IMR-90 (cell line): ENCODE measurements at regions not wholly inside any gene's neighbourhood (a gene's known extent, or its start where the extent isn't known, plus 50 kb on each side); places are given as distances from the start of the nearest gene placed in this dataset.

Experiments
- ATAC-seq: fragments of 200-7000 bp; cut with Tn5 transposase; 2 replicates; pipeline ENCODE4 v1.9.1; 2020; ENCODE audit warnings: low read depth, mild to moderate bottlenecking, moderate library complexity
- BruUV-seq: library from RNA; stranded (reverse); fragments of 400-500 nt; replicated peaks from 2 replicates; lab custom pipeline; 2021; lab: Mats Ljungman, UMichigan
- CTCF ChIA-PET: fragments of 300-600 bp; formaldehyde crosslinking; extraction: SDS; loops from one replicate; lab custom pipeline; 2021; ENCODE audit warnings: antibody characterized with exemption; lab: Yijun Ruan, JAX
- POLR2A ChIA-PET: fragments of 300-600 bp; sonication (Branson Sonifier 250); formaldehyde crosslinking; loops from one replicate; lab custom pipeline; 2022; ENCODE audit warnings: antibody characterized with exemption; ENCODE audit not compliant: unreplicated experiment; lab: Charles Lee
- DNase-seq: peaks from one replicate; pipeline ENCODE4 v3.0.0; 2013
- H2AFZ ChIP-seq: replicated peaks from 2 replicates; pipeline ENCODE3; 2013; ENCODE audit warnings: low read length, mild to moderate bottlenecking; ENCODE audit not compliant: poor library complexity
- H2AK5ac ChIP-seq: 2 replicates; pipeline ENCODE4 v1.6.1; 2013; ENCODE audit warnings: low read depth, low read length, inconsistent platforms
- H2AK9ac ChIP-seq: replicated peaks from 2 replicates; pipeline ENCODE3; 2013; ENCODE audit warnings: mild to moderate bottlenecking, low read depth, low read length, moderate library complexity; ENCODE audit not compliant: poor library complexity
- H2BK120ac ChIP-seq: 2 replicates; pipeline ENCODE4 v1.6.1; 2013; ENCODE audit warnings: low read depth, low read length, inconsistent platforms
- H2BK15ac ChIP-seq: 3 replicates; pipeline ENCODE4 v1.6.1; 2013; ENCODE audit warnings: low read depth, low read length, inconsistent platforms
- H2BK20ac ChIP-seq: 2 replicates; pipeline ENCODE4 v1.6.1; 2013; ENCODE audit warnings: low read depth, mild to moderate bottlenecking, inconsistent platforms, low read length, moderate library complexity
- H2BK5ac ChIP-seq: 2 replicates; pipeline ENCODE4 v1.6.1; 2013; ENCODE audit warnings: mild to moderate bottlenecking, low read depth, low read length, inconsistent platforms; ENCODE audit not compliant: poor library complexity, severe bottlenecking
- H3K14ac ChIP-seq: replicated peaks from 2 replicates; pipeline ENCODE4 v1.6.1; 2013; ENCODE audit warnings: low read depth, low read length, inconsistent platforms
- H3K18ac ChIP-seq: 2 replicates; pipeline ENCODE4 v1.6.1; 2013; ENCODE audit warnings: low read depth, low read length, control low read depth
- H3K23ac ChIP-seq: 2 replicates; pipeline ENCODE4 v1.6.1; 2013; ENCODE audit warnings: low read depth, low read length, inconsistent platforms
- H3K27ac ChIP-seq: 2 replicates; pipeline ENCODE4 v1.5.1; 2013; ENCODE audit warnings: mild to moderate bottlenecking, control low read depth, low read length; ENCODE audit not compliant: insufficient read depth
- H3K27me3 ChIP-seq: 2 replicates; pipeline ENCODE4 v1.6.1; 2013; ENCODE audit warnings: low read length; ENCODE audit not compliant: control insufficient read depth, insufficient read depth
- H3K36me3 ChIP-seq: 2 replicates; pipeline ENCODE4 v1.6.1; 2013; ENCODE audit warnings: low read length, mixed read lengths; ENCODE audit not compliant: control insufficient read depth, insufficient read depth
- H3K4ac ChIP-seq: 2 replicates; pipeline ENCODE4 v1.6.1; 2013; ENCODE audit warnings: low read depth, low read length, inconsistent platforms
- H3K4me1 ChIP-seq: 2 replicates; pipeline ENCODE4 v1.6.1; 2013; ENCODE audit warnings: low read length, mixed read lengths; ENCODE audit not compliant: control insufficient read depth, insufficient read depth
- H3K4me2 ChIP-seq: 2 replicates; pipeline ENCODE4 v1.6.1; 2013; ENCODE audit warnings: low read depth, mild to moderate bottlenecking, control low read depth, low read length, moderate library complexity
- H3K4me3 ChIP-seq: 2 replicates; pipeline ENCODE4 v1.5.1; 2013; ENCODE audit warnings: low read depth, mild to moderate bottlenecking, control low read depth, low read length, moderate library complexity; ENCODE audit not compliant: insufficient read depth
- H3K56ac ChIP-seq: 2 replicates; pipeline ENCODE4 v1.6.1; 2013; ENCODE audit warnings: low read length, inconsistent platforms; ENCODE audit not compliant: insufficient read depth; ENCODE audit errors: extremely low read depth
- H3K79me1 ChIP-seq, 2 experiments: 2 replicates each; pipeline ENCODE4 v1.6.1; 2013; ENCODE audit warnings: low read length in 2 of 2, inconsistent platforms in 1 of 2, low read depth in 1 of 2
- H3K9ac ChIP-seq: 2 replicates; pipeline ENCODE4 v1.6.1; 2013; ENCODE audit warnings: low read depth, low read length, control low read depth
- H3K9me1 ChIP-seq: 2 replicates; pipeline ENCODE4 v1.6.1; 2013; ENCODE audit warnings: low read length, inconsistent platforms; ENCODE audit not compliant: insufficient read depth
- H3K9me3 ChIP-seq: 2 replicates; pipeline ENCODE4 v1.6.1; 2013; ENCODE audit warnings: low read length; ENCODE audit not compliant: control insufficient read depth, insufficient read depth
- H4K20me1 ChIP-seq: 2 replicates; pipeline ENCODE4 v1.6.1; 2013; ENCODE audit warnings: low read length, inconsistent platforms; ENCODE audit not compliant: insufficient read depth
- H4K5ac ChIP-seq: 2 replicates; pipeline ENCODE4 v1.6.1; 2013; ENCODE audit warnings: mild to moderate bottlenecking, low read depth, low read length, control low read depth
- H4K8ac ChIP-seq, 2 experiments: 2 replicates each; pipeline ENCODE4 v1.6.1; 2013; ENCODE audit warnings: low read depth in 2 of 2, low read length in 2 of 2, control low read depth in 1 of 2, inconsistent platforms in 1 of 2
- H4K91ac ChIP-seq: 2 replicates; pipeline ENCODE4 v1.6.1; 2013; ENCODE audit warnings: low read depth, low read length, inconsistent platforms; ENCODE audit not compliant: insufficient read depth
- BHLHE40 ChIP-seq: fragments of 150-350 bp; IDR thresholded peaks from 2 replicates; pipeline ENCODE4 v1.6.1; 2016; ENCODE audit warnings: mild to moderate bottlenecking, low read depth, low read length
- CEBPB ChIP-seq: IDR thresholded peaks from 2 replicates; pipeline ENCODE4 v1.6.1; 2012; ENCODE audit warnings: low read depth, low read length, improper control_type of control experiment
- CHD1 ChIP-seq: IDR thresholded peaks from 2 replicates; pipeline ENCODE4 v1.6.1; 2012; ENCODE audit warnings: low read depth, low read length, improper control_type of control experiment
- CTCF ChIP-seq: conservative IDR thresholded peaks from 2 replicates; pipeline ENCODE4 v1.5.1; 2012; ENCODE audit warnings: mild to moderate bottlenecking, low read depth, low read length, improper control_type of control experiment
- ELK1 ChIP-seq: fragments of 150-350 bp; IDR thresholded peaks from 2 replicates; pipeline ENCODE4 v1.6.1; 2016; ENCODE audit warnings: low read depth, mild to moderate bottlenecking, low read length, moderate library complexity, borderline replicate concordance
- FOS ChIP-seq: fragments of 150-350 bp; IDR thresholded peaks from 2 replicates; pipeline ENCODE4 v1.6.1; 2016; ENCODE audit warnings: low read depth, low read length
- MAFK ChIP-seq: IDR thresholded peaks from 2 replicates; pipeline ENCODE4 v1.6.1; 2012; ENCODE audit warnings: low read depth, low read length, improper control_type of control experiment
- MAZ ChIP-seq: IDR thresholded peaks from 2 replicates; pipeline ENCODE4 v1.6.1; 2012; ENCODE audit warnings: low read depth, mild to moderate bottlenecking, low read length, improper control_type of control experiment, moderate library complexity, borderline replicate concordance
- MXI1 ChIP-seq: IDR thresholded peaks from 2 replicates; pipeline ENCODE4 v1.6.1; 2012; ENCODE audit warnings: low read depth, mild to moderate bottlenecking, low read length, moderate library complexity, borderline replicate concordance
- NFE2L2 ChIP-seq: fragments of 150-350 bp; IDR thresholded peaks from 2 replicates; pipeline ENCODE4 v1.6.1; 2016; ENCODE audit warnings: low read depth, mild to moderate bottlenecking, low read length
- POLR2A ChIP-seq: IDR thresholded peaks from 2 replicates; pipeline ENCODE4 v1.6.1; 2012; ENCODE audit warnings: mild to moderate bottlenecking, low read depth, low read length
- RAD21 ChIP-seq: IDR thresholded peaks from 2 replicates; pipeline ENCODE4 v1.6.1; 2012; ENCODE audit warnings: low read length, improper control_type of control experiment
- RCOR1 ChIP-seq: IDR thresholded peaks from 2 replicates; pipeline ENCODE4 v1.6.1; 2012; ENCODE audit warnings: mild to moderate bottlenecking, low read length, improper control_type of control experiment; ENCODE audit not compliant: insufficient replicate concordance
- RFX5 ChIP-seq: IDR thresholded peaks from 2 replicates; pipeline ENCODE4 v1.8.0; 2012; ENCODE audit warnings: low read depth, mild to moderate bottlenecking, low read length, moderate library complexity
- SMC3 ChIP-seq: fragments of 150-350 bp; IDR thresholded peaks from 2 replicates; pipeline ENCODE4 v1.6.1; 2016; ENCODE audit warnings: low read depth, mild to moderate bottlenecking, antibody characterized with exemption, low read length, moderate library complexity
- USF2 ChIP-seq: fragments of 150-350 bp; IDR thresholded peaks from 2 replicates; pipeline ENCODE4 v1.6.1; 2017; ENCODE audit warnings: mild to moderate bottlenecking, antibody characterized with exemption, low read length, low read depth
- WGBS, 2 experiments: methylation state at CpG; one replicate each; pipeline versions ENCODE4 v1.1.5 to v1.1.7; 2013; ENCODE audit warnings: missing lambda C conversion rate in 2 of 2; ENCODE audit not compliant: insufficient read length in 1 of 2; ENCODE audit errors: extremely low coverage in 2 of 2; 5-methylcytosine and 5-hydroxymethylcytosine counted together
- dilution Hi-C: fragments of 300-500 bp; cut with HindIII; formaldehyde crosslinking; loops from one replicate; pipeline ENCODE4 v1.14.3; 2018; ENCODE audit warnings: low sequenced_read_pairs; ENCODE audit not compliant: unreplicated experiment
- in situ Hi-C: fragments of 300-500 bp; cut with MboI; formaldehyde crosslinking; loops from 3 replicates; pipeline ENCODE4 v1.14.3; 2019; ENCODE audit warnings: low sequenced_read_pairs, inconsistent platforms, mixed read lengths
- intact Hi-C: fragments of 100-400 bp; cut with micrococcal nuclease; formaldehyde crosslinking; loops from 2 replicates; pipeline ENCODE4 v1.10.0; 2022

DNA sequence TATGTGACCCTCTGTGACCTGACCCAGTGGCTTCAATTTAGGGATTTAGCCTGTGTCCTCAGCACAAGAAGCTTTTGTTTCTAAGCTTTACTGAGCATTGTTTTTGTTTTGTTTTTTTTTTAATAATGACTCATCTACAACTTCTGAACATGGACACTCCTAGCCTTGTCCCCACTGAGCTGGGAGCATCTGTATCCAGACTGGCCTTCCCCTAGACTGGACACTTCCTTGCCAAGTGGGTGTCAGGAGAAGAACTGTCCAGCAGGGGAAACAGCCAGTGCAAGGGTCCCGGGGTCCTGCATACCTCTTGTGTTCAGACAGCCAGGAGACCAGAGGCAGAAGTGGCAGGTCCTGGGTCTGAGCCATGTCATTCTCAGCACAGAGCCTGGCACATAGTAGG, 108.6 kb downstream of the TMEM130 start:
- Histone ChIP-seq H3K9ac (no peak overlapping the region), H2AK5ac (no peak overlapping the region), H3K56ac (no peak overlapping the region), H3K14ac (no peak overlapping the region), H4K91ac (no peak overlapping the region), H3K18ac (no peak overlapping the region), H3K27ac (no peak overlapping the region), H3K9me3 (peaks cover 4% of the 10 kb centered on the region; the same call in 1 of the 2 replicates), H2BK120ac (no peak overlapping the region), H3K9me1 (no peaks in the 10 kb centered on the region), H3K27me3 (no peaks in the 10 kb centered on the region), H4K20me1 (no peaks in the 10 kb centered on the region), H2AFZ (no peak overlapping the region), H3K4me1 (no peaks in the 10 kb centered on the region), H2BK5ac (no peak overlapping the region), H2BK20ac (no peak overlapping the region), H2BK15ac (no peak overlapping the region), H3K4me3 (no peak overlapping the region), H3K4ac (no peak overlapping the region), H3K23ac (no peak overlapping the region), H2AK9ac (no peak overlapping the region), H3K4me2 (no peak overlapping the region), H4K8ac (no peak overlapping the region), H3K79me1 (no peaks in the 10 kb centered on the region), H3K36me3 (no peaks in the 10 kb centered on the region), H4K5ac (no peak overlapping the region)
- dilution Hi-C loops (no loop called here), in situ Hi-C loops (no loop called here), intact Hi-C loops (no loop called here)
- POLR2A ChIA-PET = no interaction called here
- 20% methylated on average over 1 of the region's 1 CpG; no CpG with 5 or more reads in 1 of the 2 experiments for WGBS, 2 experiments
- ATAC-seq (no peak), DNase-seq (no peak)
- no peak for TF ChIP-seq USF2
- TF ChIP-seq SMC3 = no peak
- no peak for TF ChIP-seq CHD1
- no peak for TF ChIP-seq MXI1
- no peak for TF ChIP-seq ELK1
- TF ChIP-seq MAZ = no peak
- no peak for TF ChIP-seq CEBPB
- TF ChIP-seq RAD21 = no peak
- no peak for TF ChIP-seq POLR2A
- TF ChIP-seq MAFK = no peak
- no peak for TF ChIP-seq RCOR1
- TF ChIP-seq NFE2L2 = no peak
- TF ChIP-seq RFX5 = no peak
- TF ChIP-seq CTCF = no peak
- no peak for TF ChIP-seq BHLHE40
- TF ChIP-seq FOS = no peak
- BruUV-seq = no TSS peak
- CTCF ChIA-PET = no interaction called here
